ENCODE measurements at regions not wholly inside any gene's neighbourhood (a gene's known extent, or its start where the extent isn't known, plus 50 kb on each side); places are given as distances from the start of the nearest gene placed in this dataset.

DNA sequence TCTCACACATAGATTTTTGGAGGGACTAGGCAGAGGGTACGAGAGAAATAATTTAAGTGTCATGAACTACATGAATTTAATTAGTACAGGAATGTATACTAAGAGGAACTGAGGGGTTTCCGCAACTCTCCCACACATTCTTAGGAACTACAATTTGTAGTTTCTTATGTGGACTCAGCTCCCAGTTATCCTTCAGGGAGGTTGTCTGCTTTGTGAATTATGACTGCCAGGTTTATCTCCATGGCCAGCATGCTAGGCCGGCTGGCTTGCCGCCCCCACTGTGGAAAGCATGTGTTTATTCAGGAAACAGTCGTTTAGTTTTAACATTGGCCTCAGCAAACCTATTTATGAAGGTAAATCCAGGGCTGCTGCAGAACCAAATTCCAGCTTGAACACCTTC lies 415.0 kb downstream of the KCTD16 start:
- FAIRE-seq: no peak
- DNase-seq (ENCODE audit: insufficient read length): no peak
- TF ChIP-seq TAF1 (IDR thresholded peaks at IDR 0.05; ENCODE audit: borderline replicate concordance, low read depth, low read length): no peak
- no peak for TF ChIP-seq POLR2A (IDR thresholded peaks at IDR 0.05; ENCODE audit: low read depth, low read length)
- no peak for TF ChIP-seq POLR2AphosphoS5 (IDR thresholded peaks at IDR 0.05; ENCODE audit: low read depth, low read length)

DNA sequence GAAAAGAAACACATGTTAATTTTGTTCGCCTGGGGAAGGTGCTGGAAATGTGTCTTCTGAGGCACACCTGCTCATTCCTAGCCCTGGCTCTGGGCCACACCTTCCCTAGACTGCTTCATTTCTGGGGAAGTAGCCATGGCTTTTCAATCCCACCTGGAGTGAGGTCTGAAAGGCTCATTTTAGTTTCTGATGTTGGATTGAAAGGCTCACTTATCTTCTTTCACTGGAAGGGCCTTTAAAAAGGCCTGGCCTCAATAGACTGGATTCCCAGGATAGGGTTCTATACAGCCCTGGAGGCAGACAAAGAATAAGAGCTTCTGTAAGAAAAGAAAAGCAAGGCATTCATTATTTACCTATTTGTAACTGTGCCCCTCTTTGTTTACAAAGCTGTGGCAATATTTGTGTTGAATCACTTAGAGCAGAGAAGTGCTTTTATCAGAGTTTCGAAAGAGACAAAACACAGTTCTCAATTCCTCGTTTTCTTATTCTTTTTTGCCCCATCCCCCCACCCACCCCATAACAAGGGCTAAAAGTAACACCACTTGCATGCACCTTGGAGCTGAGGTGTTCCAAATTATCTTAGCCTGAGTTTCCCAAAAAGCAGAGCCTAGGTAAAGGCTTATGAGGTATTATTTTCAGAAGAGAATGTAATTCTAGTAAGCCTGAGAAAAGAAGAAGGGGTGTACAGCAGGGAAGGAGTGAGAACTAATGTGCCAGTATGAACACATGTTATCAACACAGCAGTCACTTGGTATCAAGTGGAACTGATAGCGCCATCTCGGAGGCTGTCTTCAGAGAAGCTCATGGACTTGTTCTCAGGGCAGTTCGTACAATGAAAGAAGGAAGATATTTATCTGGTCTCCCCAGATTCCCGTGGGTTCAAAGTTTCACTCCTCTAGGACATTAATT lies 413.1 kb downstream of the KCTD16 start:
- FAIRE-seq (no peak), DNase-seq (ENCODE audit: insufficient read length) (no peak)
- TF ChIP-seq POLR2A (IDR thresholded peaks at IDR 0.05; ENCODE audit: low read depth, low read length) (no peak), POLR2AphosphoS5 (IDR thresholded peaks at IDR 0.05; ENCODE audit: low read depth, low read length) (no peak), TAF1 (IDR thresholded peaks at IDR 0.05; ENCODE audit: borderline replicate concordance, low read depth, low read length) (no peak)

- DNase-seq (ENCODE audit: insufficient read length) (no peak), FAIRE-seq (no peak)
- TF ChIP-seq POLR2AphosphoS5 (IDR thresholded peaks at IDR 0.05; ENCODE audit: low read depth, low read length): no peak
Observed at GRCh38 chr5:144582066-144582465, 411.4 kb downstream of the KCTD16 start.

GRCh38 chr5:144581044-144581443 lies 410.4 kb downstream of the KCTD16 start:
- no peak for DNase-seq (ENCODE audit: insufficient read length)
- FAIRE-seq: no peak
- TF ChIP-seq POLR2A (IDR thresholded peaks at IDR 0.05; ENCODE audit: low read depth, low read length): no peak
- TF ChIP-seq POLR2AphosphoS5 (IDR thresholded peaks at IDR 0.05; ENCODE audit: low read depth, low read length): no peak
- TF ChIP-seq TAF1 (IDR thresholded peaks at IDR 0.05; ENCODE audit: borderline replicate concordance, low read depth, low read length): no peak

GRCh38 chr5:144577676-144578075 lies 407.0 kb downstream of the KCTD16 start:
- DNase-seq (ENCODE audit: insufficient read length) (no peak), FAIRE-seq (no peak)
- no peak for TF ChIP-seq POLR2A (IDR thresholded peaks at IDR 0.05; ENCODE audit: low read depth, low read length)
- TF ChIP-seq TAF1 (IDR thresholded peaks at IDR 0.05; ENCODE audit: borderline replicate concordance, low read depth, low read length): no peak
- no peak for TF ChIP-seq POLR2AphosphoS5 (IDR thresholded peaks at IDR 0.05; ENCODE audit: low read depth, low read length)

- TF ChIP-seq POLR2AphosphoS5 (IDR thresholded peaks at IDR 0.05; ENCODE audit: low read depth, low read length) (no peak), POLR2A (IDR thresholded peaks at IDR 0.05; ENCODE audit: low read depth, low read length) (no peak), TAF1 (IDR thresholded peaks at IDR 0.05; ENCODE audit: borderline replicate concordance, low read depth, low read length) (no peak)
- FAIRE-seq: no peak
- no peak for DNase-seq (ENCODE audit: insufficient read length)
Observed at GRCh38 chr5:144575736-144576135, 405.1 kb downstream of the KCTD16 start.

DNA sequence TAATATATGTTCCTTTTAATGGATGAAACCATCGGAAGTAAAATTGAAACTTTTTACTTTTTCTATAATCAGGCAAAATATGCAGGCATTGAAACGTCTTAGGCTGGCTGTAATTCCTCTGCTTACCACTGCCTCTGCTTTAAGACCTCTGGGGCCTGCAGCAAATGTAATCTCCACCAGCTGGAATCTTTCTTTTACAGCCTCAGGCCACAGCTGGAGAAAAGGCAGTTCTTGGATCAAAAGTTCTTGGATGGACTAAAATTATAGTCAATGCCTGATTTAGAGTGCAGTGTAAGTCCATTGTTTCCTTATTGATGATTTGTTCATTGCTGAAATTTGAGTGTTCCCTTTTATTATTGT lies 396.7 kb downstream of the KCTD16 start:
- TF ChIP-seq POLR2A (IDR thresholded peaks at IDR 0.05; ENCODE audit: low read depth, low read length): no peak
- no peak for TF ChIP-seq POLR2AphosphoS5 (IDR thresholded peaks at IDR 0.05; ENCODE audit: low read depth, low read length)
- no peak for TF ChIP-seq TAF1 (IDR thresholded peaks at IDR 0.05; ENCODE audit: borderline replicate concordance, low read depth, low read length)
- FAIRE-seq: no peak
- DNase-seq (ENCODE audit: insufficient read length): no peak

DNA sequence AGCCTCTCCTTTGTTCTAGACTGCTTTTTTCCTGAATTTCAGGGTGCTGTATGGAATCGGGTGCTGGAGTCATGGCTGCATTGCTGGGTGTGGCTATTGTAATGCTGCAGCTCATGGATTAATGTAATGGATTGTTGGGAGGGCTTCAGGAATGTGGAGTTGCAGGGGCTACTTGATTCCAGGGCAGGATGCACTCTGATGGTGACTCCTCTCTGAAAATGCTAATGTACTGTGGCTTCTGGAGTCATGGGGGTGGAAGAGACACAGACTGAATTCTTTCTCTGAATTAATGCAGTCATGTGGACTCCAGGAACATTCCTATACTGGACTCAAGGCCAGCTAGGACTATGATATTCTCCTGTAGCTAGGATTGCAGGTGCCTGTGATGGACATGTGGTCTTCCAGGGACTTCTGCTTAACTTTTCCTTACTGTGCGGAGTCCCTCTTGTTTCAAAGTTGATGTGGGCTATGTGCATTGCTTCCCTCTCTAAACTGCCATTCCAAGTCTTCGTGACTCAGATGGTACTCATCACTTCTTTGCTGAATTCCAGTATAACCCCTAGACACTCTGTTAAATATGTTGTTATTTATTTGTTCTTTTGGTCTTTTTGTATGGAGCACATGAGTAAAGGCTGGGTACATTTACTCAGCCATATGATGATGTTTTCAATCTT lies 396.2 kb downstream of the KCTD16 start:
- FAIRE-seq: no peak
- TF ChIP-seq TAF1 (IDR thresholded peaks at IDR 0.05; ENCODE audit: borderline replicate concordance, low read depth, low read length) (no peak), POLR2AphosphoS5 (IDR thresholded peaks at IDR 0.05; ENCODE audit: low read depth, low read length) (no peak), POLR2A (IDR thresholded peaks at IDR 0.05; ENCODE audit: low read depth, low read length) (no peak)
- no peak for DNase-seq (ENCODE audit: insufficient read length)

GRCh38 chr5:144549580-144549979 lies 378.9 kb downstream of the KCTD16 start:
- no peak for DNase-seq (ENCODE audit: insufficient read length)
- FAIRE-seq: no peak
- TF ChIP-seq POLR2A (IDR thresholded peaks at IDR 0.05; ENCODE audit: low read depth, low read length) (no peak), TAF1 (IDR thresholded peaks at IDR 0.05; ENCODE audit: borderline replicate concordance, low read depth, low read length) (no peak), POLR2AphosphoS5 (IDR thresholded peaks at IDR 0.05; ENCODE audit: low read depth, low read length) (no peak)

DNA sequence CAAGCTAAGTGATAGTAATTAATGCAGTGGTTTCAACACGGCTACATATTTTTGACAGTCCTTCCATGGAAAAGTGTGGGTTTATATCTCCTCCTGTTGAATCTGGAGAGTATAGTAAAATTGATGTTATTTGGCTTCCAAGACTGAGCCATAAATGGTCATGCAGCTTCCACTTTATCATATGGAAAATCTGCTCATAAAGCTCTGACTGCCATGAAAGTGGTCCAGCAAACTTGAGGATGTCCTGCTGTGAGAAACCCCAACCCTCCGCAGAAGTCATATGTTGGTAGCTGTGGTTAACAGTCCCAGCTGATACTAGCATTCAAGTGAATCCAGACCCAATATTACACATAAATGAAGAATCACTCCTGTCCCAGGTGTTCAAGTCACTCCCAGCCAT lies 378.3 kb downstream of the KCTD16 start:
- DNase-seq (ENCODE audit: insufficient read length): no peak
- TF ChIP-seq POLR2A (IDR thresholded peaks at IDR 0.05; ENCODE audit: low read depth, low read length) (no peak), POLR2AphosphoS5 (IDR thresholded peaks at IDR 0.05; ENCODE audit: low read depth, low read length) (no peak), TAF1 (IDR thresholded peaks at IDR 0.05; ENCODE audit: borderline replicate concordance, low read depth, low read length) (no peak)
- no peak for FAIRE-seq

- DNase-seq (ENCODE audit: insufficient read length): no peak
- TF ChIP-seq TAF1 (IDR thresholded peaks at IDR 0.05; ENCODE audit: borderline replicate concordance, low read depth, low read length): no peak
- TF ChIP-seq POLR2A (IDR thresholded peaks at IDR 0.05; ENCODE audit: low read depth, low read length): no peak
- TF ChIP-seq POLR2AphosphoS5 (IDR thresholded peaks at IDR 0.05; ENCODE audit: low read depth, low read length): no peak
- no peak for FAIRE-seq
Observed at GRCh38 chr5:144547098-144547499, 376.4 kb downstream of the KCTD16 start.

- no peak for DNase-seq (ENCODE audit: insufficient read length)
- FAIRE-seq: no peak
- TF ChIP-seq TAF1 (IDR thresholded peaks at IDR 0.05; ENCODE audit: borderline replicate concordance, low read depth, low read length): no peak
- no peak for TF ChIP-seq POLR2A (IDR thresholded peaks at IDR 0.05; ENCODE audit: low read depth, low read length)
- TF ChIP-seq POLR2AphosphoS5 (IDR thresholded peaks at IDR 0.05; ENCODE audit: low read depth, low read length): no peak
Observed at GRCh38 chr5:144538845-144539244, 368.2 kb downstream of the KCTD16 start.
